ENCODE measurements at regions not wholly inside any gene's neighbourhood (a gene's known extent, or its start where the extent isn't known, plus 50 kb on each side); places are given as distances from the start of the nearest gene placed in this dataset.

- Histone ChIP-seq H3K9ac (ENCODE audit: low read length) (no peak overlapping the region), H3K27me3 (ENCODE audit: insufficient read depth, low read depth, low read length) (no peaks in the 10 kb centered on the region), H3K36me3 (ENCODE audit: insufficient read depth, low read length) (no peaks in the 10 kb centered on the region), H3K9me3 (ENCODE audit: low read length) (no peaks in the 10 kb centered on the region), H3F3A (ENCODE audit: insufficient read depth, low read length, poor library complexity, severe bottlenecking) (no peaks in the 10 kb centered on the region), H3K9me2 (ENCODE audit: insufficient read depth, low read length) (no peaks in the 10 kb centered on the region), H2AFZ (ENCODE audit: low read depth, low read length) (no peak overlapping the region), H3K27ac (ENCODE audit: low read length) (no peak overlapping the region), H3K79me2 (replicated peaks; ENCODE audit: insufficient read depth, low read length) (no peaks in the 10 kb centered on the region), H4K20me1 (ENCODE audit: insufficient read depth) (no peaks in the 10 kb centered on the region), H3K4me3 (ENCODE audit: low read length) (no peak overlapping the region), H3K4me2 (ENCODE audit: low read length) (no peak overlapping the region)
- TF ChIP-seq CTCF (IDR thresholded peaks at IDR 0.05; ENCODE audit: poor library complexity, severe bottlenecking): no peak
- TF ChIP-seq MXI1 (conservative IDR thresholded peaks at IDR 0.05; ENCODE audit: poor library complexity, severe bottlenecking): no peak
- TF ChIP-seq TAF1 (IDR thresholded peaks at IDR 0.05; ENCODE audit: low read depth): no peak
- TF ChIP-seq EZH2 (IDR thresholded peaks at IDR 0.05; ENCODE audit: borderline replicate concordance, insufficient read depth, low read length, poor library complexity, severe bottlenecking): no peak
- no peak for TF ChIP-seq EP300 (conservative IDR thresholded peaks at IDR 0.05; ENCODE audit: poor library complexity, severe bottlenecking)
- TF ChIP-seq RAD21 (conservative IDR thresholded peaks at IDR 0.05): no peak
- no peak for TF ChIP-seq REST (IDR thresholded peaks at IDR 0.05; ENCODE audit: borderline replicate concordance)
- no peak for TF ChIP-seq SMC3 (conservative IDR thresholded peaks at IDR 0.05; ENCODE audit: poor library complexity)
- TF ChIP-seq POLR2AphosphoS5 (IDR thresholded peaks at IDR 0.05): no peak
Observed at GRCh38 chr9:89886281-89886700, 281.5 kb downstream of the GADD45G start.

GRCh38 chr9:89887286-89887685, 282.5 kb downstream of the GADD45G start:
- Histone ChIP-seq H3K4me3 (ENCODE audit: low read length) (no peak overlapping the region), H3K9me2 (ENCODE audit: insufficient read depth, low read length) (no peaks in the 10 kb centered on the region), H3F3A (ENCODE audit: insufficient read depth, low read length, poor library complexity, severe bottlenecking) (no peaks in the 10 kb centered on the region), H3K79me2 (replicated peaks; ENCODE audit: insufficient read depth, low read length) (no peaks in the 10 kb centered on the region), H4K20me1 (ENCODE audit: insufficient read depth) (no peaks in the 10 kb centered on the region), H3K27me3 (ENCODE audit: insufficient read depth, low read depth, low read length) (no peaks in the 10 kb centered on the region), H3K36me3 (ENCODE audit: insufficient read depth, low read length) (no peaks in the 10 kb centered on the region), H3K27ac (ENCODE audit: low read length) (no peak overlapping the region), H3K9me3 (ENCODE audit: low read length) (no peaks in the 10 kb centered on the region), H2AFZ (ENCODE audit: low read depth, low read length) (no peak overlapping the region), H3K4me2 (ENCODE audit: low read length) (no peak overlapping the region), H3K9ac (ENCODE audit: low read length) (no peak overlapping the region)
- TF ChIP-seq SMC3 (conservative IDR thresholded peaks at IDR 0.05; ENCODE audit: poor library complexity) (no peak), EP300 (conservative IDR thresholded peaks at IDR 0.05; ENCODE audit: poor library complexity, severe bottlenecking) (no peak), REST (IDR thresholded peaks at IDR 0.05; ENCODE audit: borderline replicate concordance) (no peak), RAD21 (conservative IDR thresholded peaks at IDR 0.05) (no peak), POLR2AphosphoS5 (IDR thresholded peaks at IDR 0.05) (no peak), TAF1 (IDR thresholded peaks at IDR 0.05; ENCODE audit: low read depth) (no peak), CTCF (IDR thresholded peaks at IDR 0.05; ENCODE audit: poor library complexity, severe bottlenecking) (no peak), EZH2 (IDR thresholded peaks at IDR 0.05; ENCODE audit: borderline replicate concordance, insufficient read depth, low read length, poor library complexity, severe bottlenecking) (no peak)
